Neutrophil (primary cell): ENCODE measurements at regions not wholly inside any gene's neighbourhood (a gene's known extent, or its start where the extent isn't known, plus 50 kb on each side); places are given as distances from the start of the nearest gene placed in this dataset.

ENCODE experiments used
- H3K27ac ChIP-seq: fragments of 200-600 bp; sonication (generic); 2 replicates; pipeline ENCODE4 v1.5.1; 2016; ENCODE audit warnings: mild to moderate bottlenecking, moderate library complexity
- H3K27me3 ChIP-seq: fragments of 200-600 bp; sonication (generic); 2 replicates; pipeline ENCODE4 v1.6.0; 2016; ENCODE audit warnings: mild to moderate bottlenecking
- H3K36me3 ChIP-seq: fragments of 200-600 bp; sonication (generic); 2 replicates; pipeline ENCODE4 v1.5.1; 2017
- H3K4me1 ChIP-seq, 2 experiments: fragments of 200-600 bp in 1 of 2; sonication (generic) in 1 of 2; 1 replicate in 1 of 2; 2 replicates in 1 of 2; pipeline versions ENCODE4 v1.5.1 to v1.6.1; 2013 to 2016; ENCODE audit warnings: low read depth in 1 of 2, low read length in 1 of 2, mild to moderate bottlenecking in 1 of 2, moderate library complexity in 1 of 2; ENCODE audit not compliant: control insufficient read depth in 1 of 2, insufficient read depth in 1 of 2
- H3K4me3 ChIP-seq, 2 experiments: fragments of 200-600 bp in 1 of 2; sonication (generic) in 1 of 2; 1 replicate in 1 of 2; 2 replicates in 1 of 2; pipeline ENCODE4 v1.5.1; 2013 to 2016; ENCODE audit warnings: low read depth in 1 of 2, low read length in 1 of 2, mild to moderate bottlenecking in 1 of 2, moderate library complexity in 1 of 2
- H3K9me3 ChIP-seq: fragments of 200-600 bp; sonication (generic); 2 replicates; pipeline ENCODE4 v1.5.1; 2016
- CTCF ChIP-seq: fragments of 200-600 bp; sonication (generic); IDR thresholded peaks from 2 replicates; pipeline ENCODE4 v1.5.1; 2016; ENCODE audit warnings: antibody characterized with exemption

GRCh38 chr6:1016329-1017302 is 295.3 kb upstream of the FOXQ1 start:
- Histone ChIP-seq H3K9me3 (no peaks in the 10 kb centered on the region), H3K36me3 (no peaks in the 10 kb centered on the region), H3K4me1 (no peaks in the 10 kb centered on the region), H3K4me3 (no peak overlapping the region), H3K27ac (no peak overlapping the region), H3K27me3 (peaks cover 7% of the 10 kb centered on the region)
- no peak for TF ChIP-seq CTCF

- H3K4me1 ChIP-seq: no peaks in the 10 kb centered on the region
- H3K4me3 ChIP-seq: no peak overlapping the region
- H3K36me3 ChIP-seq: no peaks in the 10 kb centered on the region
- H3K27me3 ChIP-seq: peaks cover 7% of the 10 kb centered on the region
- no peak for TF ChIP-seq CTCF
- no peak overlapping the region for H3K27ac ChIP-seq
- no peaks in the 10 kb centered on the region for H3K9me3 ChIP-seq
These were observed 296.1 kb upstream of the FOXQ1 start for GRCh38 chr6:1015825-1016224.

- no peaks in the 10 kb centered on the region for H3K4me1 ChIP-seq
- TF ChIP-seq CTCF: no peak
- H3K27me3 ChIP-seq: peaks cover 7% of the 10 kb centered on the region
- no peaks in the 10 kb centered on the region for H3K9me3 ChIP-seq
- H3K4me3 ChIP-seq: no peak overlapping the region
- no peak overlapping the region for H3K27ac ChIP-seq
- H3K36me3 ChIP-seq: no peaks in the 10 kb centered on the region
These were observed 297.5 kb upstream of the FOXQ1 start for GRCh38 chr6:1014431-1014807.

GRCh38 chr6:1013656-1014430 is 298.1 kb upstream of the FOXQ1 start:
- no peaks in the 10 kb centered on the region for H3K36me3 ChIP-seq
- peaks cover 7% of the 10 kb centered on the region for H3K27me3 ChIP-seq
- no peaks in the 10 kb centered on the region for H3K9me3 ChIP-seq
- no peak overlapping the region for H3K4me3 ChIP-seq
- no peak overlapping the region for H3K27ac ChIP-seq
- no peak for TF ChIP-seq CTCF
- no peaks in the 10 kb centered on the region for H3K4me1 ChIP-seq

- no peak for TF ChIP-seq CTCF
- Histone ChIP-seq H3K4me3 (no peak overlapping the region), H3K9me3 (no peaks in the 10 kb centered on the region)
These were observed 302.8 kb upstream of the FOXQ1 start for GRCh38 chr6:1009103-1009502.

More at GRCh38 chr6:1009103-1009502, 302.8 kb upstream of the FOXQ1 start:
- H3K36me3 ChIP-seq: no peaks in the 10 kb centered on the region
- no peak overlapping the region for H3K27ac ChIP-seq
- peaks cover 6% of the 10 kb centered on the region for H3K27me3 ChIP-seq
- H3K4me1 ChIP-seq: no peaks in the 10 kb centered on the region
